ENCODE measurements at regions not wholly inside any gene's neighbourhood (a gene's known extent, or its start where the extent isn't known, plus 50 kb on each side); places are given as distances from the start of the nearest gene placed in this dataset.

GRCh38 chr2:128512379-128513115 lies 193.9 kb upstream of the HS6ST1 start:
- Histone ChIP-seq H3K9ac (ENCODE audit: control insufficient read depth, extremely low read depth, insufficient read depth, low read length) (no peak overlapping the region), H3K4me1 (ENCODE audit: control insufficient read depth, extremely low read depth, insufficient read depth, low read length) (no peaks in the 10 kb centered on the region), H3K9me3 (ENCODE audit: control insufficient read depth, low read depth, low read length) (no peaks in the 10 kb centered on the region), H3K27ac (ENCODE audit: control insufficient read depth, insufficient read depth, low read length) (no peak overlapping the region), H3K36me3 (ENCODE audit: control insufficient read depth in 2 of 2, extremely low read depth in 1 of 2, insufficient read depth in 2 of 2, low read length in 2 of 2) (no peaks in the 10 kb centered on the region), H3K79me2 (ENCODE audit: control insufficient read depth, insufficient read depth, low read length) (no peaks in the 10 kb centered on the region), H3K4me2 (ENCODE audit: control insufficient read depth, extremely low read depth, insufficient read depth, low read depth, low read length) (no peak overlapping the region), H3K27me3 (ENCODE audit: control insufficient read depth, extremely low read depth, insufficient read depth, low read length) (no peaks in the 10 kb centered on the region), H3K4me3 (ENCODE audit: control insufficient read depth in 2 of 3, extremely low read depth in 1 of 3, insufficient read depth in 2 of 3, low read depth in 1 of 3, low read length in 3 of 3) (no peak overlapping the region), H2AFZ (ENCODE audit: control insufficient read depth, low read length) (no peak overlapping the region), H3K9me1 (ENCODE audit: control insufficient read depth, extremely low read depth, insufficient read depth, low read length) (no peaks in the 10 kb centered on the region), H4K20me1 (ENCODE audit: control insufficient read depth, extremely low read depth, insufficient read depth, low read length) (no peaks in the 10 kb centered on the region)
- TF ChIP-seq CTCF (optimal IDR thresholded peaks at IDR 0.05 in 1 of 3, IDR thresholded peaks at IDR 0.05 in 1 of 3, conservative IDR thresholded peaks at IDR 0.05 in 1 of 3; ENCODE audit: extremely low read depth in 1 of 3, insufficient read depth in 2 of 3, low read length in 3 of 3) (no peak), EZH2 (IDR thresholded peaks at IDR 0.05; ENCODE audit: low read length) (no peak)
- no peak for FAIRE-seq
- no peak for DNase-seq (ENCODE audit: low read depth, low spot score)
- dilution Hi-C loops (cut with MboI; ENCODE audit: extremely low pct_ligation_motif_present, low sequenced_read_pairs): no loop called here

GRCh38 chr2:128513116-128513960 lies 194.7 kb upstream of the HS6ST1 start:
- DNase-seq (ENCODE audit: low read depth, low spot score): no peak
- Histone ChIP-seq H3K4me1 (ENCODE audit: control insufficient read depth, extremely low read depth, insufficient read depth, low read length) (no peaks in the 10 kb centered on the region), H3K79me2 (ENCODE audit: control insufficient read depth, insufficient read depth, low read length) (no peaks in the 10 kb centered on the region), H3K4me2 (ENCODE audit: control insufficient read depth, extremely low read depth, insufficient read depth, low read depth, low read length) (no peak overlapping the region), H3K27ac (ENCODE audit: control insufficient read depth, insufficient read depth, low read length) (no peak overlapping the region), H3K9me3 (ENCODE audit: control insufficient read depth, low read depth, low read length) (no peaks in the 10 kb centered on the region), H3K4me3 (ENCODE audit: control insufficient read depth in 2 of 3, extremely low read depth in 1 of 3, insufficient read depth in 2 of 3, low read depth in 1 of 3, low read length in 3 of 3) (no peak overlapping the region), H3K9ac (ENCODE audit: control insufficient read depth, extremely low read depth, insufficient read depth, low read length) (no peak overlapping the region), H2AFZ (ENCODE audit: control insufficient read depth, low read length) (no peak overlapping the region), H3K36me3 (ENCODE audit: control insufficient read depth in 2 of 2, extremely low read depth in 1 of 2, insufficient read depth in 2 of 2, low read length in 2 of 2) (no peaks in the 10 kb centered on the region), H3K9me1 (ENCODE audit: control insufficient read depth, extremely low read depth, insufficient read depth, low read length) (no peaks in the 10 kb centered on the region), H3K27me3 (ENCODE audit: control insufficient read depth, extremely low read depth, insufficient read depth, low read length) (no peaks in the 10 kb centered on the region), H4K20me1 (ENCODE audit: control insufficient read depth, extremely low read depth, insufficient read depth, low read length) (no peaks in the 10 kb centered on the region)
- TF ChIP-seq EZH2 (IDR thresholded peaks at IDR 0.05; ENCODE audit: low read length) (no peak), CTCF (optimal IDR thresholded peaks at IDR 0.05 in 1 of 3, IDR thresholded peaks at IDR 0.05 in 1 of 3, conservative IDR thresholded peaks at IDR 0.05 in 1 of 3; ENCODE audit: extremely low read depth in 1 of 3, insufficient read depth in 2 of 3, low read length in 3 of 3) (no peak)
- FAIRE-seq: no peak
- dilution Hi-C loops (cut with MboI; ENCODE audit: extremely low pct_ligation_motif_present, low sequenced_read_pairs): no loop called here
